Upper lobe of left lung (tissue), 4 donors: ENCODE measurements at regions not wholly inside any gene's neighbourhood (a gene's known extent, or its start where the extent isn't known, plus 50 kb on each side); places are given as distances from the start of the nearest gene placed in this dataset.

Experiments used
- CTCF ChIP-seq, 6 experiments: fragments of 450-650 bp in 4 of 6; fragments of 200-600 bp in 2 of 6; sonication (generic) in 2 of 6; IDR thresholded peaks; one replicate each; pipeline ENCODE4 v1.5.1; 2016 to 2019; ENCODE audit warnings: antibody characterized with exemption in 6 of 6
- EP300 ChIP-seq, 4 donors: sonication (generic); formaldehyde crosslinking; IDR thresholded peaks; one replicate each; pipeline ENCODE4 v1.5.1; 2017; ENCODE audit warnings: antibody characterized with exemption in 4 of 4, control low read depth in 2 of 4
- POLR2A ChIP-seq, 4 donors: fragments of 450-650 bp; IDR thresholded peaks; one replicate each; pipeline ENCODE4 v1.5.1; 2016 to 2017; ENCODE audit warnings: antibody characterized with exemption in 4 of 4, mild to moderate bottlenecking in 2 of 4

- TF ChIP-seq CTCF (IDR thresholded peaks at IDR 0.05) (no peak), POLR2A (IDR thresholded peaks at IDR 0.05) (no peak), EP300 (IDR thresholded peaks at IDR 0.05) (no peak)
Measured at GRCh38 chr12:94862421-94862820, 141.1 kb downstream of the NDUFA12 start.
